HEK293 (cell line): ENCODE measurements at regions not wholly inside any gene's neighbourhood (a gene's known extent, or its start where the extent isn't known, plus 50 kb on each side); places are given as distances from the start of the nearest gene placed in this dataset.

Source experiments
- CTCF ChIP-seq: fragments of 450-650 bp; formaldehyde crosslinking; IDR thresholded peaks from 2 replicates; pipeline ENCODE4 v1.5.1; 2016; ENCODE audit warnings: missing biosample characterization, missing genetic modification characterization
- ZNF837 ChIP-seq: fragments of 450-650 bp; formaldehyde crosslinking; IDR thresholded peaks from 2 replicates; pipeline ENCODE4 v1.5.1; 2016; ENCODE audit warnings: missing biosample characterization, missing genetic modification characterization

- TF ChIP-seq CTCF (tag by site-specific recombination), result no peak
- no peak for TF ChIP-seq ZNF837 (tag by site-specific recombination)
Measured at GRCh38 chr6:130574146-130574545, 208.3 kb downstream of the TMEM200A start.
